ENCODE measurements at regions not wholly inside any gene's neighbourhood (a gene's known extent, or its start where the extent isn't known, plus 50 kb on each side); places are given as distances from the start of the nearest gene placed in this dataset.

DNA sequence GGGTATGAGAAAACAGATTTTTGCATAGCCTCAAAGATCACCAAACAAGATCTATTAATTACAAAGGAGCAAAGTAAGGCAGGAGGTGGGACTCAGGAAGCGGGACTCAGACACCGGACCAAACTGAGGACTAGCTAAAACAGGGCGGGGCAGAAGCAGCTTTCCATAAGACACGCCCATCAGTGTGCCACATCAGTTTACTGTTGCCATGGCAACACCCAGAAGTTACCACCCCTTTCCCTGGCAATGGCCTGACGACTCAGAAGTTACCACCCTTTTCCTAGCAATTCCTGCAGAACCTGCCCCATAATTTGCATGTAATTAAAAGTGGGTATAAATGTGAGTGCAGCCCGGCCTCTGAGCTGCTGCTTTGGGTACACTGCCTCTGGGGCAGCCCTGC lies 173.9 kb downstream of the SHANK2 start:
- DNase-seq (ENCODE audit: low spot score) (no peak), FAIRE-seq (no peak)

DNA sequence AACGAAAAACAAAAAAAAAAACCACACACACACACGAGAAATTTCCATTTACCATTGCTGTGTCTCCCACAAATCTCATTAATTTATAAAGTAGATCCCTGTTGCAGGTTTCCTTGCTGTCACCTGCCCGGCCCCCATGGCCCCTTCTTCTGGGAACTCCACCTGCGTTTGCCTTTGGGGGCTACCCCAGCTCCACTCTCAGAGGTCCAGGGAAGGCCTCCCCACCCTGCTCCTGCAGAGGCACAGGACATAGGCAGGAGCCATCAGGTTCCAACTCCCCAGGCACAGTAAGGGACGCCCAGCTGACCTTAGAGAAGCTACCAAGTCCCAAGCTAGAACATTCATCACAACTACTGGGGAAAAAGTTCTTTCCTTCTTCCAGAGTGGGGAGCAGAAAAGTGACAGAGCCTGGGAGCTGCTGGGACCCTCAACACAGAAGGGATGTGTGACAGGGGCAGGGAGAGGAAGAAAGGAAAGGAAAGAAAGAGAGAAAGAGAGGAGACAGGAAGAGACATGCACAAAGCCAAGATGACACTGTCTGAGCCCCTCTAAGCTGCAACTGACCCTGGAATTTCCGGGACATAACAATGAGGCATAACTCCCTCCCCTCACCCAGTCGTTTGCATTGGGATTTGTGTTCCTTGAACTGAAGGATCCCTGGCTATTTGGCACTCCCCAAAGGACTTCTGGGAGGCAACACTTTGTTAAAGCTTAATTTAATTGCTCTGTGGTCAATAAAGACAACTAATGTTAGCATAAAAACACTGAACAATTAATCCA lies 175.7 kb downstream of the SHANK2 start:
- DNase-seq (ENCODE audit: low spot score) = no peak
- no peak for FAIRE-seq

DNA sequence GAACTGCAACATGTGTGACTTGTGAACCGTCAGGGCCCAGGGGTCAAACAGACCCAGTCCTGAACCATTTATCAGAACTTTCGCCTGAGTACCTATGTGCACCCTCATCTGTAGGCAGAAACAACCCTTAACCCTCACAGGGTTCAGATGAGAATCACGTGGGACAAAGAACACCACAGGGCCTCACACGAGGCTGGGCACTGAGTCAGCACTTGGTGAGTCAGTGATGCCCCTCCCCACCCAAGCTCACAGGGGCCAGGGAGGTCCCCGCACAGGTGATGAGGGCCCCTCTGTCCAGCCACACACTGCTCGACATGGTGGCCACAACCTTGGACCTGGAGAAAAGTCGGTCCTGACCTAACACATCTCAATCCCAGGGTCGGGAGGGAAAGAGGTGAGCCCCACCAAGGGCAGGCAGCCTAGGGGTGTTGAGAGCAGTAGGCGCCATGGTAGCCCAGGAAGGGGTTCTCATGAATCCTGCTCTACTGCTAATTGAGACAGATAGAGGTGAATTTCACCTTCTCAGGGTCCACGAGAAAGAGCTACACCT lies 176.4 kb downstream of the SHANK2 start:
- DNase-seq (ENCODE audit: low spot score) = peak; percentile 22
- FAIRE-seq = no peak

DNA sequence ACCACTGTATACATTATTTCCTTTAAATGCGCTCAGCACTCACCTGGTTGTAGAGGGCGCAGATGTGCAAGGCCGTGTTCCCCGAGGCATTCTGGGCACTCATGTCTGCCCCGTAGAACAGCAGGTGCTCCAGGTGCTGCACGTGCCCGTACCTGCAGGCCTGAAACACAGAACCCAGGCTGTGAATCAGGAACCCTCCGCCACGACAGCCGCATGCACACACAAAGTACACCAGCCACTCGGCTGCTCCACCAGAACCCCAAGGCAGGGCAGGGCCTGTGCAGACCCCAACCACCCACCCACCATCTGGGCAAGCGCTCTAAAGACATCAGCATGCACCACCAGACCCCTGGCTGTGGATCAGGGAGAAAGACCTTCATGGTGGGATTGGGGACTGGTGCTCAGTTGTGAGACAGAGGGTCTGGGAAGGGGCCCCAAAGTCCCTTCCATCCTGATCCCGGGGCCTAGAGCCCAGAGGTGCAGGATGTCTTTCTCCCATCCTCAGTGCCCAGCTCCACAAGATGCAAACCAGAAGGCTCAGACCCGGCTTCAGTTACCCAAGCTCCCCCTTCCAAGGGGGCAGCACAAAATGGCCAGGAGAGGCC lies 177.2 kb downstream of the SHANK2 start:
- FAIRE-seq (no peak), DNase-seq (ENCODE audit: low spot score) (no peak)

DNA sequence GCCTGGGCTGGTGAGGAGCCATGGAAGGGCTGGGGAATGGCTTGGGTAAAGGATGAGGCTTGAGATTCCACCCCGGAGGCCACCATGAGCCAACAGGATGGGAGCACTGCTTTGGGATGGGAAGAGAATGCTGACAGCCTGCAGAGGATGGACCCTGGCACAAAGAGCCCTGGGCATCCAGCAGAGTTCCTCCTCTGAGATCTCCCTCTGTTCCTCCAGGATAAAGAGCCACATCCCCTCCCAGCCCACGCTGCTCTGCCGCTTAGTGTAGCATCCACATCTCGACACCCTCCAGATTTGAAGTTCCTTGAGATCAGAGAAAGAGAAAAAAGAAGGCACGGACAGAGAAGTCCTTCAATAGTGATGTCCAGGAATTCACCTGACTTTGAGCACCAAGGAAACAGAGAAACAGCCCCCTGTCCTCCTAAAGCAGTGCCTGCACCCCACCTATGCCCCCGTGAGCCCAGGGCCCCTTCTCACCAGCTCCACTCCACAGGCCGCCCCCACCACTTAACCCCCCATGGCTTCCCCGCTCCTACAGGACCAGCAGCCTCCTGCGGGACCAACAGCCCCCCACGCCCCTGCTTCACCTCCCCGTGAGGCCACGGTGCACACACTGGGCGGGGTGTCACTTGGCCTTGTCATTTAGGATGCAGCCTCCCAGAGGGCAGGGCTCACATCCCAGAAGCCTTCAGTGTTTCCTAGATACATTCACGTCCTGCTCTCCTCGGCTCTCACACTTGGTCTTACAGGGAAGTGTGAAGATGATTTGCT lies 180.5 kb downstream of the SHANK2 start:
- FAIRE-seq (no peak), DNase-seq (ENCODE audit: low spot score) (no peak)

DNA sequence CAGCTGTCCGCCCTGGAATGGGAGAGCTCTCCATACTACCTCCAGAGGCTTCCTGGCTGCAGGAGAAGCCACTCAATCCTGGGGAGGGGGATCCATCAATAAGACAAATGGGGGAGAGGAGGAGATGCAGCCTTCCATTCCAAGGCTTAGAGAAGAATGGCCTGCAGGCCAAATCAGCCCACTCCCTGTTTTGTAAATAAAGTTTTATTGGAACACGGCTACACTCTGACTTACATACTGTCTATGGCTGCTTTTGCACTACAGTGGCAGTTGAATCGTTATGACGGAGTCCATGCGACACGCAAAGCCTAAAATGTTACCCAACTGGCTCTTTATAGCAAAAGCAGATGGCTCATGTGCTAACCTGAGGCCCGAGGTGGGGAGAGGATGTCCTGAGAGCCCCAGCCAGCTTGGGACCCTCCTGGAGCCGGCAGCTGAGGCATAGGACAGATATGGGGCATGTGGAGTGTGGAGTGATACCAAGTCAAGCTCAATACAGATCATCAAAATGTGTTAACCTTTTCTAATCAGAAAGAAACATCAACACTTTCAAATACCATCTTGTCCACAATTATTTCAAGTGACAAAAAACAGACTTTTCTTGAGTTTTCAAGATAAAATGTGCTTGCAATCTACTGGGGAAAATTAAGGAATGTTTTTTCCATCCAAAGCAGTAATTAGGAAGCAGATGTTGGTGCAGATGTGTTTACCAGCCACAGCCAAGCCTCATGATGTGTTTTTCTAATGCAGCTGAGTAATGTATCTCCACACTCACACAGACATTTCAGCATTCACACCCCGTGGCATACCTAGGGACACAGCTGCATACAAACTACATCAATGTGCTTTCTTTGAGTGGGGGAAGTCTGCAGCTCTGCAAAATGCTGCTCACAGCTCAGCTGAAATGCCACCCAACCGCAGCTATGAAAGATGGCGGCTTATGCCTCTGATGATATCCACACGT lies 181.6 kb downstream of the SHANK2 start:
- no peak for FAIRE-seq
- DNase-seq (ENCODE audit: low spot score) = no peak

DNA sequence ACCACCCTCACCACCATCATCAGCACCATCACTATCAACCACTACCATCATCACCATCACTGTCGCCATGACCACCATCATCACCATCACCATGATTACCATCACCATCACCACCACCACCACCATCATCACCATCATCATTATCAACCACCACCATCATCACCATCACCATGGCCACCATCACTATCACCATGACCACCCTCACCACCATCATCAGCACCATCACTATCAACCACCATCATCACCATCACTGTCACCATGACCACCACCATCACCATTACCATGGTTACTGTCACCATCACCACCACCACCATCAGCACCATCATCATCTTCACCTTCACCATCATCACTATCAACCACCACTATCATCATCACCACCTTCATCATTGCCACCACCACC lies 183.4 kb downstream of the SHANK2 start:
- DNase-seq (ENCODE audit: low spot score) (no peak), FAIRE-seq (no peak)

DNA sequence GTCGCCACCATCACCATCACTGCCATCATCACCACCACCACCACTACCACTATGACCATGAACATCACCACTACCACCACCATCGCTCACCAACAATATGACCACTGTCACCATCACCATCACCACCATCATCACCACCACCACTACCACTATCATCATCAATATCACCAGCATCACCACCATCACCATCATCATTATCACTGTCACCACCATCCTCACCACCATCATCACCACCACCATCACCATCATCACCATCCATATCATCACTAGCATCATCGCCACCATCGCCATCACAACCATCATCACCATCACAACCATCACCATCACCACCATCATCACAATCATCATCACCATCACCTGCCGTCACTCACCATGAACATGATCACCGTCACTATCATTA lies 184.6 kb downstream of the SHANK2 start:
- DNase-seq (ENCODE audit: low spot score) (no peak), FAIRE-seq (no peak)

DNA sequence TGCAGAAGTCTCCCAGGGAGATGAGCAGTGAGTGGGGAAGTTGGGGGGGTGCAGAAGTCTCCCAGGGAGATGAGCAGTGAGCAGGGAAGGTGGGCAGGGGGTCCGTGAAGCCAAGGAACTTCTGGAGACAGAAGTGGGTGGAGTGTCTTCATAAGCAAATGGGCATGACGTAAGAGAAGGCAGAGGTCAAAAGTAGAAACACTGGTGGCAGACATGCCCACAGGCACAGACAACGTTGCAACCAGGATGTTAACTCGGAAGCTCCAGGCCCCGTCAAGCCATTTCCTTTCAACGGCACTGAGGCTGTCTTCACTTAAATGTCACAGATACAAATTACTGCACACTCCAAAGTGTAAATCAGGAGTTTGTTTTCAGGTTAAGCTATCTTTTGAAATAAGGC lies 186.1 kb downstream of the SHANK2 start:
- no peak for FAIRE-seq
- no peak for DNase-seq (ENCODE audit: low spot score)

DNA sequence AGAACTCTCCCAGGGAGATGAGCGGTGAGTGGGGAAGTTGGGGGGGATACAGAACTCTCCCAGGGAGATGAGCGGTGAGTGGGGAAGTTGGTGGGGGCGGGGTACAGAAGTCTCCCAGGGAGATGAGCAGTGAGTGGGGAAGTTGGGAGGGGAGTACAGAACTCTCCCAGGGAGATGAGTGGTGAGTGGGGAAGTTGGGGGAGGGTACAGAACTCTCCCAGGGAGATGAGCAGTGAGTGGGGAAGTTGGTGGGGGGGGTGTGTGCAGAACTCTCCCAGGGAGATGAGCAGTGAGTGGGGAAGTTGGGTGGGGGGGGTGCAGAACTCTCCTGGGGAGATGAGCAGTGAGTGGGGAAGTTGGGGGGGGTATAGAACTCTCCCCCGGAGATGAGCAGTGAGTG lies 186.5 kb downstream of the SHANK2 start:
- FAIRE-seq = no peak

DNA sequence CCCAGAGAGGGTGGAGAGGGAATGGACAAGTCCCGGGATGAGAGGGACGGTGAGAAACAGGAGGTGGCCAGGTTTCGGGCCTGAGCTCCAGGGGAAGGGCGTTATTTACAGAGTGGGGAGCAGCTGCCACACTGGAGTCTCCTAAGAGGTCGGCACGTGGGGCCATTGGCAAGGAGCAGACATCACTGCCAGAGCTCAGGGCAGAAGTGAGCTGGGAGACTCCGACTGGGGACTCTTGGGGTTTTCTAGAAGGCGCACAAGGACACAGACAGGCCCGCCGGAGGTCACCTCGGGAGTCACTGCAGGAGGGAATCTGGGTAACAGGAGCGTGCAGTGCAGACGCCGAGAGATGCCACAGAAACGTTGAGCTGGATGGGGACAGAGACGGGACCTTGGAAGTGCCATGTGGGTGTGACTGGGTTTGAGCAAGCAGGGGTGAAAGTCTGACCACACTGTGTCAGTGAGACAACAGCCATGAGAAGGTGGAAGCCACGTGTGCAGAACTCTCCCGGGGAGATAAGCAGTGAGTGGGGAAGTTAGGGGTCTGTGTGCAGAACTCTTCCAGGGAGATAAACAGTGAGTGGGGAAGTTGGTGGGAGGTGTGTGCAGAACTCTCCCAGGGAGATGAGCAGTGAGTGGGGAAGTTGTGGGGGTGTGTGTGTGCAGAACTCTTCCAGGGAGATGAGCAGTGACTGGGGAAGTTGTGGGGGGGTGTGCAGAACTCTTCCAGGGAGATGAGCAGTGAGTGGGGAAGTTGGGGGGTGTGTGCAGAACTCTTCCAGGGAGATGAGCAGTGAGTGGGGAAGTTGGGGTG lies 187.5 kb downstream of the SHANK2 start:
- FAIRE-seq (no peak), DNase-seq (ENCODE audit: low spot score) (no peak)

More for the DNA sequence above, 186.5 kb downstream of the SHANK2 start:
- DNase-seq (ENCODE audit: low spot score) = no peak

DNA sequence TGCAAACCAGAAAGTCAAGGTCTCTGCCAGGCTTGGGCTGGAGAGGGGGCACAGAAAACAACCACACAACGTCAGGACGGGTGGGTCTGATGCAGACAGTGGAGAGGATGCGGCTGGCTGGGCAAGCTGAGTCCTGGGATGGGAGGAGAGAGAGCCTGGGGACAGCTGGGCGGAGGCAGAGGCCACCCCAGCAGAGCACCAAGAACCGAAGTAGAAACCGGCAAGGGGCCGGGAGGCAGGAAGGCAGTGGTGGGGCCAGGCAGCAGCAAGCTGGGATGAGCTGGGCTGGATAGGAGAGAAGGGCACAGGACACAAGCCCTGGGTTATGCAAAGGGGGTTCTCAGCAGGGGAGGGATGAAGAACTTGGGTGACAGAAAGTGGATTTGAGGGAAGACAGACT lies 188.2 kb downstream of the SHANK2 start:
- no peak for DNase-seq (ENCODE audit: low spot score)
- FAIRE-seq = no peak

DNA sequence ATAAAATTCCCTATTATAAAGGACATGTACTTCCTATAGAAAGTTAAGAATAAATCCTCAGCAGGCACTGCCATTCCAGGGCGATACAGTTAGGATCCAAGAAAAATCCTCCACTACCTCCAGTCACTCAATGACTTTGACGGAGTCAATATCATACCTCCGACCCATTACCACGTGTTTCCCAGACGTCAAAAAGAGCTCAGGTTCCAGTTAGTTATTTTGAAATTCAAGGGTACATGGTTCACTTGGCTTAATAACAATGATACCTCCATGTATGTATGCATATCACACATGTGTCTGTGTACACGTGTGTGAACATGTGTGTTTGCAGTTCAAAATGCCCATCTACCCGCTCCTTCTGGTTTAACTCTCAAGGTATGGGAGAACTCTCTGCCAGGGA lies 189.2 kb downstream of the SHANK2 start:
- FAIRE-seq (no peak), DNase-seq (ENCODE audit: low spot score) (no peak)

DNA sequence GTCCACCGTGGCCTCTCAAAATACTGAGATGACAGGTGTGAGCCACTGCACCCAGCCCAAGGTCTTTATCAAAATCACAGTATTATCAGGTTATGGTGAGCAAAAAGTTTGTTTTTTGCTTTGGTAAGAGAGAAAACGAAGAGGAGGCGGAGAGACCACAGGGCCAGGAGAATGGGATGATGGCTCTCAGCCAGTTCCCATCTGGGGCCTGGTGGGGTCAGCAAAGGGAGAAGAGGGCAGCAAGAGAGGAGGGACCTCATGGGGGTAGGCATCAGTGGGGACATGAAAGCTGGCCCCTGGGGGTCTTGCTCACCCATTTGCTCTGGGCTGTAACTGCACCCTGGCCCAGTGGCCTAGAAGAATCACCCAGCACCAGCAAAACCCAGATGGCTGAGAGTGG lies 190.2 kb downstream of the SHANK2 start:
- no peak for DNase-seq (ENCODE audit: low spot score)
- no peak for FAIRE-seq

DNA sequence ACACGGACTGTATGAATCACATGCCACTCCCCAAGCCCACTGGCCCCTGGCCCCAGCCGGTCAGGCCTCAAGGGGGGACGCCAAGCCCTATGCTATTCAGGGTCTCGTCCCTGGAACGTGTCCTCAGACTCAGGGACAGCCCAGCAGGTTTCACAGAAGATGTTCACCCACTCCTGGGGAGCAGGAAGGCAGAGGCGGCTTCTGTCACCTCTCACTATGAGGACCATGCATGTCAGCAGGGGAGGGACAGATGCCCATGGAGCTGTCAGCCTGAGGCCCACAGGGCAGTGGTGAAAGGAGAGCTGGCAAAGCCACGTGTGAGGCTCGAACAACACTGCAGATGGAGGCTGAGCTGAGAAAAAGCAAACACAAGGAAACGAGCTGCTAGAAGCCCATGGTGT lies 192.0 kb downstream of the SHANK2 start:
- no peak for FAIRE-seq
- DNase-seq (ENCODE audit: low spot score) = no peak

DNA sequence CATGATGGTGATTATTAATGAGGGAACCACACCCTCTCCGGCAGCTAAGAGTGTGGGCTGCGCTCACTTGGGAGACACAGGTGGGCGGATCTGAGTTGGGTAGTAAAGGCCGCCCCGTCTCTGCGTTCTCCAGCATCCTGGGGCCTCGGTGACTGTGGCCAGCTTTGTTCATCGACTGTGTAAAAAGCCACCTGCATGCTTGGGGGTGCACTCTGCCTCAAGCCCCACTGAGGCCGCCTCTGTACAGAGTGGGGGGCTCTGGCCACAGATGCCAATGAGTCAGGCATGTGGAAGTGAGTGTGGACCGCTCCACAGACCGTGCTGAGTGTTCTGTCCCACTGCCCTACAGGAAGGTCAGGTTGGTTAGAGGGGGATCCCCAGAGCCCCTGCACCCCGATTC lies 192.7 kb downstream of the SHANK2 start:
- DNase-seq (ENCODE audit: low spot score) = no peak
- FAIRE-seq = no peak

DNA sequence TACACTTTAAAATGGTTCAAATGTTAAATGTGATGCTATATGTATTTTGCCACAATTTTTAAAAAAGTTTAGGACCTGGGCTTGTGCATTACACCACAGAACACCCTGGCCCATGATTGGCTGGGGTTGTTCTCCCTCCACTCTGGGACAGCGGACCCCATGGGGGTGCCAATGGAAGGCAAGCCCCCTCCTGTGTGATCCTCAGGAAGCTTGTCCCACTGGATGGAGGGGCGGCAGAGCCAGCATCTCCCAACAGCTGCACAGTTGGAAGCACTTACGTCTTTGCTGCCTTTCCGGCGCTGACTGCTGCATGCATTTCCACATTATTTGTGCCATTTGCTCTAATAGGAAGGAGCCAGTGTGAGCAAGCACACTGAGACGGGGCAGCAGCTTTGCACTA lies 196.5 kb downstream of the SHANK2 start:
- DNase-seq (ENCODE audit: low spot score) = no peak
- no peak for FAIRE-seq

All from urothelium cell line (cell line).